WERI-Rb-1 (cell line): ENCODE measurements at regions not wholly inside any gene's neighbourhood (a gene's known extent, or its start where the extent isn't known, plus 50 kb on each side); places are given as distances from the start of the nearest gene placed in this dataset.

Source experiments
- DNase-seq: peaks from one replicate; pipeline ENCODE4 v3.0.0-alpha.2; 2020
- H3K27ac ChIP-seq: fragments of 250-450 bp; sonication (Bioruptor Pico); 2 replicates; pipeline ENCODE4 v1.5.1; 2020; ENCODE audit warnings: mild to moderate bottlenecking, moderate library complexity
- H3K27me3 ChIP-seq: fragments of 250-450 bp; sonication (Bioruptor Pico); 2 replicates; pipeline ENCODE4 v1.5.1; 2021; ENCODE audit warnings: mild to moderate bottlenecking, low read depth, moderate library complexity; ENCODE audit not compliant: insufficient read depth, severe bottlenecking
- H3K36me3 ChIP-seq: fragments of 250-450 bp; sonication (Bioruptor Pico); 2 replicates; pipeline ENCODE4 v1.5.1; 2020; ENCODE audit warnings: mild to moderate bottlenecking, moderate library complexity
- H3K4me3 ChIP-seq: 2 replicates; pipeline ENCODE4 v1.5.1; 2011; ENCODE audit warnings: low read depth, mild to moderate bottlenecking, control low read depth, low read length
- H3K9me3 ChIP-seq: fragments of 250-450 bp; sonication (Bioruptor Pico); 2 replicates; pipeline ENCODE4 v1.5.1; 2021; ENCODE audit warnings: mild to moderate bottlenecking, moderate library complexity; ENCODE audit not compliant: severe bottlenecking
- CTCF ChIP-seq: IDR thresholded peaks from 2 replicates; pipeline ENCODE4 v1.5.1; 2011; ENCODE audit warnings: low read depth, mild to moderate bottlenecking, control low read depth, inconsistent platforms, low read length

GRCh38 chr4:42786350-42787078 is 106.0 kb upstream of the GRXCR1 start:
- H3K9me3 ChIP-seq = no peaks in the 10 kb centered on the region
- no peak for TF ChIP-seq CTCF
- no peak for DNase-seq
- no peaks in the 10 kb centered on the region for H3K27me3 ChIP-seq
- H3K27ac ChIP-seq = no peak overlapping the region
- no peaks in the 10 kb centered on the region for H3K36me3 ChIP-seq
- H3K4me3 ChIP-seq = no peak overlapping the region

- no peak for TF ChIP-seq CTCF
- DNase-seq = no peak
- Histone ChIP-seq H3K4me3 (no peak overlapping the region), H3K27ac (no peak overlapping the region), H3K9me3 (no peaks in the 10 kb centered on the region), H3K27me3 (no peaks in the 10 kb centered on the region), H3K36me3 (no peaks in the 10 kb centered on the region)
Measured at GRCh38 chr4:42785817-42786216, 106.7 kb upstream of the GRXCR1 start.

GRCh38 chr4:42781315-42781714 is 111.2 kb upstream of the GRXCR1 start:
- Histone ChIP-seq H3K9me3 (no peaks in the 10 kb centered on the region), H3K4me3 (no peak overlapping the region), H3K27me3 (no peaks in the 10 kb centered on the region), H3K36me3 (no peaks in the 10 kb centered on the region), H3K27ac (no peak overlapping the region)
- no peak for DNase-seq
- TF ChIP-seq CTCF = no peak

GRCh38 chr4:42778349-42778748 is 114.2 kb upstream of the GRXCR1 start:
- H3K27me3 ChIP-seq = no peaks in the 10 kb centered on the region
- no peaks in the 10 kb centered on the region for H3K9me3 ChIP-seq
- no peak overlapping the region for H3K27ac ChIP-seq
- no peak overlapping the region for H3K4me3 ChIP-seq
- TF ChIP-seq CTCF = no peak
- no peak for DNase-seq
- no peaks in the 10 kb centered on the region for H3K36me3 ChIP-seq

- H3K9me3 ChIP-seq = no peaks in the 10 kb centered on the region
- no peak for DNase-seq
- no peaks in the 10 kb centered on the region for H3K27me3 ChIP-seq
- no peaks in the 10 kb centered on the region for H3K36me3 ChIP-seq
- no peak overlapping the region for H3K27ac ChIP-seq
- H3K4me3 ChIP-seq = no peak overlapping the region
- TF ChIP-seq CTCF = no peak
Measured at GRCh38 chr4:42768125-42768748, 111.3 kb upstream of the ATP8A1 start.
